ENCODE measurements at regions not wholly inside any gene's neighbourhood (a gene's known extent, or its start where the extent isn't known, plus 50 kb on each side); places are given as distances from the start of the nearest gene placed in this dataset.
A peak's percentile ranks its signal among the peaks of the same experiment; 100 is the strongest.

DNA sequence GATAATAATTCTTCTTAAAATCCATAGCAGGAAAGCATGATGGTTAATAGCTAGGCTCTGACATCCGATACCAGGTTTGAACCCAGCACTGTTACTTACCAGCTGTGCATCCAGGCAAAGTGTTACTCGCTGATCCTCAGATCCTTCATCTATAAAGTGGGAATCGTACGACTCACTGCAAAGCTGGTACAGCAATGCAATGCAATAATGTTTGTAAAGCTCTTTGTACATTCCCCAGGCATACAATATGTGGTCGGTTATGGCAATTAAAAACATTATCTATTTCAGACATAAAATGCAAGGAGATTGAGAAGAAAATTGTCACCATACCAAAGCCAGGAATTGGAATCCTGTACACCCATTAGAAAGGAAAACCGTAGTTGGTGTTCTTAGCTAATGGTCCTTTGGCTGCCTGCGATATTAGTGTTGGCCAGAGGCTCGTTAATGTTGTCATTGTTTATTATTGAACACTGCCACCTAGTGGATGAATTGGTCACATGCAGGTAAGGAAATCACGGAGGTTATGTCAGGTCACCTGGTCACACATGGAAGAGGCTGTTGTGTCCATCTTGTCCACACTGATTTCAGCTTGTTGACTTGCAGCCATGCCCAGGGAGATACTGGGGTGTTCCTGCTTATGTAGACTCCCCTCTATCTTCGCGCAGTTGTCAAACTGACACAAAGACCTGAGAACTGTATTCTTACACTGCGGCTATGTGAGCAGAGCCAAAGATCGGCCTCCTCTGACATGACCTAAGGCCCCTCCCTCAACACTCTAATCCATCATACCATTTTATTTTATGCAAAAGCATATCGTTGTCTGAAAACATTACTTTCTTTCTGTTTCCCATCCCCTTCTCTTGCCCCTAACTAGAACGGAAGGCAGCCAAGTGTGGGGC, 87.5 kb upstream of the PPP2R2B start (continued):
- no peak for TF ChIP-seq YY1 (IDR thresholded peaks at IDR 0.05; ENCODE audit: low read depth)
- TF ChIP-seq NFIC (IDR thresholded peaks at IDR 0.05; ENCODE audit: borderline replicate concordance) = no peak
- TF ChIP-seq GABPA (IDR thresholded peaks at IDR 0.05; ENCODE audit: low read depth) = no peak
- TF ChIP-seq, protein P1, sequence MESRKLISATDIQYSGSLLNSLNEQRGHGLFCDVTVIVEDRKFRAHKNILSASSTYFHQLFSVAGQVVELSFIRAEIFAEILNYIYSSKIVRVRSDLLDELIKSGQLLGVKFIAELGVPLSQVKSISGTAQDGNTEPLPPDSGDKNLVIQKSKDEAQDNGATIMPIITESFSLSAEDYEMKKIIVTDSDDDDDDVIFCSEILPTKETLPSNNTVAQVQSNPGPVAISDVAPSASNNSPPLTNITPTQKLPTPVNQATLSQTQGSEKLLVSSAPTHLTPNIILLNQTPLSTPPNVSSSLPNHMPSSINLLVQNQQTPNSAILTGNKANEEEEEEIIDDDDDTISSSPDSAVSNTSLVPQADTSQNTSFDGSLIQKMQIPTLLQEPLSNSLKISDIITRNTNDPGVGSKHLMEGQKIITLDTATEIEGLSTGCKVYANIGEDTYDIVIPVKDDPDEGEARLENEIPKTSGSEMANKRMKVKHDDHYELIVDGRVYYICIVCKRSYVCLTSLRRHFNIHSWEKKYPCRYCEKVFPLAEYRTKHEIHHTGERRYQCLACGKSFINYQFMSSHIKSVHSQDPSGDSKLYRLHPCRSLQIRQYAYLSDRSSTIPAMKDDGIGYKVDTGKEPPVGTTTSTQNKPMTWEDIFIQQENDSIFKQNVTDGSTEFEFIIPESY (IDR thresholded peaks at IDR 0.05; ENCODE audit: borderline replicate concordance, low read depth) = no peak
- no peak for TF ChIP-seq MEF2A (IDR thresholded peaks at IDR 0.05; ENCODE audit: borderline replicate concordance, low read depth)
- TF ChIP-seq ELF1 (IDR thresholded peaks at IDR 0.05) = no peak
- peak; percentile 29; the same call in 1 of the 2 replicates for TF ChIP-seq USF1 (IDR thresholded peaks at IDR 0.05; ENCODE audit: borderline replicate concordance, low read depth)
- no peak for TF ChIP-seq RCOR1 (IDR thresholded peaks at IDR 0.05; ENCODE audit: low read length)
- no peak for TF ChIP-seq FOXJ3 (CRISPR knock-in tag; IDR thresholded peaks at IDR 0.05)

DNA sequence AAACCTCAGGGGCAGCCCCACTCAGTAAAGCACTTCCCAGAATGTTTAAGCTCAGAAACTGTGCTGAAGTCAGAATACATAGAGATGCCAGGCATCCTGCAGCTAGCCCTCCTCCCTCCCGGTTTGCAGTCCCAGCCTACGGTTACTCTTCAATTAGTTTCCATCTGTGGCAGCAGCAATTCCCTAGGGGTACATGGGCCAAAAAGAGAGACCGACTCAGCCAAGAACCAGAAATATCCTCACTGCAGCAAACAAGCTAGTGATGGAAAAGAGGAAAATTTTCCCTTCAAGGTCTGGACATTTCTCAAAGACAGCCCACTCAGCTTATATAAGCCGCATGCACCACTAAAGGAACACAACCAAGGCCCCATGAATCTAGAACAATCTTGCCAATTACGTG, 89.1 kb upstream of the PPP2R2B start:
- ChIA-PET POLR2A (no interaction called here), CTCF (interaction anchor here (0.6 to 8.0 kb wide), 17 partner anchors 22 to 507 kb away, joined by 3 to 176 read pairs (median 6); no protein-coding TSS in a partner anchor)
- Histone ChIP-seq H2AFZ (ENCODE audit: low read depth) (no peak overlapping the region), H3K4me1 (ENCODE audit: control insufficient read depth in 1 of 2, insufficient read depth in 2 of 2, low read depth in 1 of 2, low read length in 1 of 2) (peaks cover 0 to 12% of the 10 kb centered on the region in 2 experiments; a peak in 2 of 4 replicates), H3K4me3 (ENCODE audit: low read depth in 2 of 2, low read length in 1 of 2) (no peak overlapping the region), H3K27ac (ENCODE audit: low read depth in 2 of 2, low read length in 1 of 2) (no peak overlapping the region), H3K9me2 (no peaks in the 10 kb centered on the region), H3K9me3 (no peaks in the 10 kb centered on the region), H3K9ac (no peak overlapping the region), H3K79me2 (ENCODE audit: insufficient read depth) (no peaks in the 10 kb centered on the region), H3K36me3 (replicated peaks in 1 of 2; ENCODE audit: control insufficient read depth in 1 of 2, insufficient read depth in 2 of 2, low read length in 1 of 2) (no peaks in the 10 kb centered on the region), H3K4me2 (no peak overlapping the region), H3K27me3 (ENCODE audit: insufficient read depth) (no peaks in the 10 kb centered on the region), H4K20me1 (ENCODE audit: insufficient read depth) (no peaks in the 10 kb centered on the region), H3F3A (replicated peaks; ENCODE audit: insufficient read depth) (no peaks in the 10 kb centered on the region)
- TF ChIP-seq SIN3A (IDR thresholded peaks at IDR 0.05; ENCODE audit: borderline replicate concordance, low read depth, low read length) = no peak
- no peak for TF ChIP-seq MAX (IDR thresholded peaks at IDR 0.05; ENCODE audit: low read depth)
- no peak for TF ChIP-seq FOXJ3 (CRISPR knock-in tag; IDR thresholded peaks at IDR 0.05)
- TF ChIP-seq MXI1 (IDR thresholded peaks at IDR 0.05; ENCODE audit: low read depth, low read length) = no peak
- TF ChIP-seq ELF1 (IDR thresholded peaks at IDR 0.05) = no peak
- TF ChIP-seq, protein P2, sequence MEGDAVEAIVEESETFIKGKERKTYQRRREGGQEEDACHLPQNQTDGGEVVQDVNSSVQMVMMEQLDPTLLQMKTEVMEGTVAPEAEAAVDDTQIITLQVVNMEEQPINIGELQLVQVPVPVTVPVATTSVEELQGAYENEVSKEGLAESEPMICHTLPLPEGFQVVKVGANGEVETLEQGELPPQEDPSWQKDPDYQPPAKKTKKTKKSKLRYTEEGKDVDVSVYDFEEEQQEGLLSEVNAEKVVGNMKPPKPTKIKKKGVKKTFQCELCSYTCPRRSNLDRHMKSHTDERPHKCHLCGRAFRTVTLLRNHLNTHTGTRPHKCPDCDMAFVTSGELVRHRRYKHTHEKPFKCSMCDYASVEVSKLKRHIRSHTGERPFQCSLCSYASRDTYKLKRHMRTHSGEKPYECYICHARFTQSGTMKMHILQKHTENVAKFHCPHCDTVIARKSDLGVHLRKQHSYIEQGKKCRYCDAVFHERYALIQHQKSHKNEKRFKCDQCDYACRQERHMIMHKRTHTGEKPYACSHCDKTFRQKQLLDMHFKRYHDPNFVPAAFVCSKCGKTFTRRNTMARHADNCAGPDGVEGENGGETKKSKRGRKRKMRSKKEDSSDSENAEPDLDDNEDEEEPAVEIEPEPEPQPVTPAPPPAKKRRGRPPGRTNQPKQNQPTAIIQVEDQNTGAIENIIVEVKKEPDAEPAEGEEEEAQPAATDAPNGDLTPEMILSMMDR (IDR thresholded peaks at IDR 0.05) = no peak
- TF ChIP-seq MEF2A (IDR thresholded peaks at IDR 0.05; ENCODE audit: borderline replicate concordance, low read depth) = no peak
- no peak for TF ChIP-seq RFX5 (IDR thresholded peaks at IDR 0.05; ENCODE audit: low read length)
- no peak for DNase-seq
- 65% methylated on average over 5 of the region's 5 CpGs for WGBS (ENCODE audit: low lambda C conversion rate)
